ENCODE measurements at regions not wholly inside any gene's neighbourhood (a gene's known extent, or its start where the extent isn't known, plus 50 kb on each side); places are given as distances from the start of the nearest gene placed in this dataset.

DNA sequence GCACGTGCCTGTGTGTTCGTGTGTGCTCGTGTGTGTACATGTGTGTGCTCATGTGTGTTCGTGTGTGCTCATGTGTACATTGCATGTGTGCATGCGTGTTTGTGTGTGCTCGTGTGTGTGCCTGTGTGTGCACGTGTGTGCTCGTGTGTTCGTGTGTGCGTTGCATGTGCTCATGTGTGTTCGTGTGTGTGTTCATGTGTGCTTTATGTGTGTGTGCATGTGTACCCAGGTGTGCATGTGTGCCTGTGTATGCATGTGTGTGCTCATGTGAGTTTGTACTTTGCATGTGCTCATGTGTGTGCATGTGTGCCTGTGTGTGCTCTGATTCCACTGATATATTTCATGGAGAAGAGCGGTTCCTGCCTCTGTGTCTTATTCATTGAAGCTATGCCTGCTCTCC, 265.5 kb downstream of the FOXL1 start:
- 47% methylated on average over 12 of the region's 12 CpGs for WGBS (ENCODE audit: insufficient coverage, insufficient replicate concordance, low lambda C conversion rate, missing lambda C conversion rate)
- RAD21 ChIA-PET (ENCODE audit: unreplicated experiment): no interaction called here
- no peak for FAIRE-seq
- H3K27me3 ChIP-seq (replicated peaks in 1 of 2; ENCODE audit: control insufficient read depth in 2 of 2, insufficient read depth in 2 of 2, low read length in 1 of 2): no peaks in the 10 kb centered on the region
- TF ChIP-seq NR2C2 (IDR thresholded peaks at IDR 0.05; ENCODE audit: borderline replicate concordance, control insufficient read depth, insufficient read length, low read depth) (peak; percentile 32), BCL11A (IDR thresholded peaks at IDR 0.05; ENCODE audit: low read depth, low read length) (no peak)
- H3K9me3 ChIP-seq (replicated peaks; ENCODE audit: control insufficient read depth, insufficient read depth, low read length): no peaks in the 10 kb centered on the region
- H3K36me3 ChIP-seq (ENCODE audit: control insufficient read depth in 2 of 2, insufficient read depth in 2 of 2, low read length in 1 of 2): no peaks in the 10 kb centered on the region
- H3K27ac ChIP-seq (ENCODE audit: control insufficient read depth, insufficient read depth): no peak overlapping the region
- no peaks in the 10 kb centered on the region for H4K20me1 ChIP-seq (ENCODE audit: control insufficient read depth, insufficient read depth)
- no peak overlapping the region for H3K4me2 ChIP-seq (ENCODE audit: control insufficient read depth, insufficient read depth)
- DNase-seq (ENCODE audit: low read depth, low spot score): no peak
- POLR2A ChIA-PET: no interaction called here
- H3K4me1 ChIP-seq (ENCODE audit: control insufficient read depth, insufficient read depth, low read length): no peaks in the 10 kb centered on the region
- H2AFZ ChIP-seq (ENCODE audit: control insufficient read depth, low read depth, low read length): no peak overlapping the region
- H3K9ac ChIP-seq (ENCODE audit: control insufficient read depth, insufficient read depth, low read length): no peak overlapping the region
- no peak overlapping the region for H3K4me3 ChIP-seq
- BruUV-seq (replicated peaks): no TSS peak
- CTCF ChIA-PET: no interaction called here
- intact Hi-C loops (cut with micrococcal nuclease; ENCODE audit: unreplicated experiment) (no loop called here), in situ Hi-C loops (cut with MboI) (no loop called here)
- no peaks in the 10 kb centered on the region for H3K79me2 ChIP-seq (ENCODE audit: control insufficient read depth, insufficient read depth, low read length)
- SMC1A ChIA-PET (ENCODE audit: uncharacterized antibody, unreplicated experiment): no interaction called here
- no peak for ATAC-seq

DNA sequence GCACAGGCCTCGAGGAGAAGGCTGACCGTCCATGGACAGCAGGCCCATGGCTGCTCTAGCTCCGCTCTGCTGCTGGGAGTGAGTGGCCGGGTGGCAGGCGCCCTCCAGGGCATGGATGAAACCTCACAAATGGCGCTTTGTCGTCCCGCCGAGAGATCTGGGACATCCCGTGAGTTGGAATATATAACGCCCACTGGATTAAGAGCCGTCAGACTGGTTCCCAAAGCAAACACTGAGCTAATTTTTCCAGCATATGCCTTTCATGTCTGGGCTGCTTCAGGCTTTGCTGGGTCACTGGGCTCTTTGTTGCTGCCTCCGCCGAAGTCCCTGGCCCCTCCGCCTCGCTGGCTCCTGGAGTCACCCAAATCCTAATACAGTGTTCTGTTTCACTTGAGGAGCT, 266.3 kb downstream of the FOXL1 start:
- Histone ChIP-seq H3K4me3 (no peak overlapping the region), H2AFZ (ENCODE audit: control insufficient read depth, low read depth, low read length) (no peak overlapping the region), H3K9me3 (replicated peaks; ENCODE audit: control insufficient read depth, insufficient read depth, low read length) (no peaks in the 10 kb centered on the region), H4K20me1 (ENCODE audit: control insufficient read depth, insufficient read depth) (no peaks in the 10 kb centered on the region), H3K79me2 (ENCODE audit: control insufficient read depth, insufficient read depth, low read length) (no peaks in the 10 kb centered on the region), H3K27me3 (replicated peaks in 1 of 2; ENCODE audit: control insufficient read depth in 2 of 2, insufficient read depth in 2 of 2, low read length in 1 of 2) (no peaks in the 10 kb centered on the region), H3K27ac (ENCODE audit: control insufficient read depth, insufficient read depth) (no peak overlapping the region), H3K4me1 (ENCODE audit: control insufficient read depth, insufficient read depth, low read length) (no peaks in the 10 kb centered on the region), H3K4me2 (ENCODE audit: control insufficient read depth, insufficient read depth) (no peak overlapping the region), H3K36me3 (ENCODE audit: control insufficient read depth in 2 of 2, insufficient read depth in 2 of 2, low read length in 1 of 2) (no peaks in the 10 kb centered on the region), H3K9ac (ENCODE audit: control insufficient read depth, insufficient read depth, low read length) (no peak overlapping the region)
- FAIRE-seq (no peak), DNase-seq (ENCODE audit: low read depth, low spot score) (no peak), ATAC-seq (no peak)
- SMC1A ChIA-PET (ENCODE audit: uncharacterized antibody, unreplicated experiment): interaction anchor here (0.6 kb wide), 1 partner anchor 1289 kb away, joined by 4 read pairs; no protein-coding TSS in a partner anchor
- BruUV-seq (replicated peaks): no TSS peak
- TF ChIP-seq SUZ12 (IDR thresholded peaks at IDR 0.05; ENCODE audit: unreplicated experiment): no peak
- POLR2A ChIA-PET: no interaction called here
- in situ Hi-C loops (cut with MboI) (no loop called here), intact Hi-C loops (cut with micrococcal nuclease; ENCODE audit: unreplicated experiment) (no loop called here)
- WGBS (ENCODE audit: insufficient coverage, insufficient replicate concordance, low lambda C conversion rate, missing lambda C conversion rate): 59% methylated on average over 16 of the region's 16 CpGs
- RAD21 ChIA-PET (ENCODE audit: unreplicated experiment): no interaction called here
- CTCF ChIA-PET: no interaction called here
